ENCODE measurements at regions not wholly inside any gene's neighbourhood (a gene's known extent, or its start where the extent isn't known, plus 50 kb on each side); places are given as distances from the start of the nearest gene placed in this dataset.

DNA sequence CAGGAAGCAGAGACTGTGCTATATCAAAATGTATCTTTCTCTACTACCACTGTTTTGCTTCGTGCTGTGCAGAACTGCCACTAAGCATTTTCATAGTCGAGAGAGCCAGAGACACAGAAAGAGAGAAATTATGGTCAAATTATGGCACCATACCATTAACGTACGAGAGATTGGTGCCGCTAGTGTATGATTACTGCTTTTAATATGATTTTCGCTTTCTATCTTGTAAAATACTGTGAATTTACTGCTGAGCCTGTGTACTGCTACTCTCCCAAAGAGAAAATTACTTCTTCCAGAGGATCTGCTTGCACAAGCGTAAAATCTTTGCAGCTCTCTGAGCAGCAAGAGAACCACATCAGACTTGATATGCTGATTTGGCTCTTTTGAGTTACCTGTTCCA, 71.1 kb upstream of the ZNF281 start (continued):
- TF ChIP-seq, protein P1, sequence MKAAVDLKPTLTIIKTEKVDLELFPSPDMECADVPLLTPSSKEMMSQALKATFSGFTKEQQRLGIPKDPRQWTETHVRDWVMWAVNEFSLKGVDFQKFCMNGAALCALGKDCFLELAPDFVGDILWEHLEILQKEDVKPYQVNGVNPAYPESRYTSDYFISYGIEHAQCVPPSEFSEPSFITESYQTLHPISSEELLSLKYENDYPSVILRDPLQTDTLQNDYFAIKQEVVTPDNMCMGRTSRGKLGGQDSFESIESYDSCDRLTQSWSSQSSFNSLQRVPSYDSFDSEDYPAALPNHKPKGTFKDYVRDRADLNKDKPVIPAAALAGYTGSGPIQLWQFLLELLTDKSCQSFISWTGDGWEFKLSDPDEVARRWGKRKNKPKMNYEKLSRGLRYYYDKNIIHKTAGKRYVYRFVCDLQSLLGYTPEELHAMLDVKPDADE (IDR thresholded peaks at IDR 0.05), result no peak
- TF ChIP-seq JUNB (IDR thresholded peaks at IDR 0.05; ENCODE audit: unreplicated experiment), result no peak
- no peak for TF ChIP-seq EZH2phosphoT487 (IDR thresholded peaks at IDR 0.05; ENCODE audit: unreplicated experiment)
- TF ChIP-seq, protein P2, sequence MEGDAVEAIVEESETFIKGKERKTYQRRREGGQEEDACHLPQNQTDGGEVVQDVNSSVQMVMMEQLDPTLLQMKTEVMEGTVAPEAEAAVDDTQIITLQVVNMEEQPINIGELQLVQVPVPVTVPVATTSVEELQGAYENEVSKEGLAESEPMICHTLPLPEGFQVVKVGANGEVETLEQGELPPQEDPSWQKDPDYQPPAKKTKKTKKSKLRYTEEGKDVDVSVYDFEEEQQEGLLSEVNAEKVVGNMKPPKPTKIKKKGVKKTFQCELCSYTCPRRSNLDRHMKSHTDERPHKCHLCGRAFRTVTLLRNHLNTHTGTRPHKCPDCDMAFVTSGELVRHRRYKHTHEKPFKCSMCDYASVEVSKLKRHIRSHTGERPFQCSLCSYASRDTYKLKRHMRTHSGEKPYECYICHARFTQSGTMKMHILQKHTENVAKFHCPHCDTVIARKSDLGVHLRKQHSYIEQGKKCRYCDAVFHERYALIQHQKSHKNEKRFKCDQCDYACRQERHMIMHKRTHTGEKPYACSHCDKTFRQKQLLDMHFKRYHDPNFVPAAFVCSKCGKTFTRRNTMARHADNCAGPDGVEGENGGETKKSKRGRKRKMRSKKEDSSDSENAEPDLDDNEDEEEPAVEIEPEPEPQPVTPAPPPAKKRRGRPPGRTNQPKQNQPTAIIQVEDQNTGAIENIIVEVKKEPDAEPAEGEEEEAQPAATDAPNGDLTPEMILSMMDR (conservative IDR thresholded peaks at IDR 0.05; ENCODE audit: low read depth in 2 of 2), result no peak
- no peak for TF ChIP-seq ZNF331 (CRISPR knock-in tag; IDR thresholded peaks at IDR 0.05; ENCODE audit: low read depth)
- TF ChIP-seq CREB1 (CRISPR knock-in tag; IDR thresholded peaks at IDR 0.05; ENCODE audit: low read depth), result no peak
- no peak for TF ChIP-seq POLR2AphosphoS5 (IDR thresholded peaks at IDR 0.05; ENCODE audit: low read depth)
- TF ChIP-seq EZH2 (IDR thresholded peaks at IDR 0.05; ENCODE audit: low read depth, unreplicated experiment), result no peak

- Histone ChIP-seq H2AFZ (no peak overlapping the region), H3K4me2 (no peak overlapping the region), H3K9me2 (ENCODE audit: insufficient read depth) (no peaks in the 10 kb centered on the region), H3K4me1 (ENCODE audit: insufficient read depth) (peaks cover 19% of the 10 kb centered on the region), H3K79me2 (replicated peaks; ENCODE audit: insufficient read depth) (no peaks in the 10 kb centered on the region), H3F3A (replicated peaks; ENCODE audit: low read depth) (peaks cover 16% of the 10 kb centered on the region), H3K27ac (ENCODE audit: low read depth) (no peak overlapping the region), H3K4me3 (no peak overlapping the region), H4K20me1 (replicated peaks; ENCODE audit: insufficient read depth) (no peaks in the 10 kb centered on the region; the same call in 1 of the 2 replicates), H3K27me3 (ENCODE audit: insufficient read depth) (no peaks in the 10 kb centered on the region), H3K36me3 (ENCODE audit: insufficient read depth) (no peaks in the 10 kb centered on the region; the same call in 1 of the 2 replicates)
- ATAC-seq, result no peak
- TF ChIP-seq EZH2 (IDR thresholded peaks at IDR 0.05; ENCODE audit: low read depth, unreplicated experiment) (no peak), STAT1 (IDR thresholded peaks at IDR 0.05; ENCODE audit: unreplicated experiment) (no peak), REST (IDR thresholded peaks at IDR 0.05; ENCODE audit: unreplicated experiment) (no peak)
- H3K36me3 Mint-ChIP-seq (ENCODE audit: low read depth), result peaks cover 16% of the 10 kb centered on the region
- no peak overlapping the region for H3K4me3 Mint-ChIP-seq
- peaks cover 12% of the 10 kb centered on the region for H3K4me1 Mint-ChIP-seq
- H3K27ac Mint-ChIP-seq, result no peak overlapping the region
- no peaks in the 10 kb centered on the region for H3K9me3 Mint-ChIP-seq
- H3K27me3 Mint-ChIP-seq (ENCODE audit: insufficient read depth, low read depth, poor library complexity), result peaks cover 8% of the 10 kb centered on the region
- DNase-seq (ENCODE audit: low spot score), result no peak
Observed at GRCh38 chr1:200479816-200480215, 70.0 kb upstream of the ZNF281 start.

All from GM23338 (cell line).